MCF 10A (cell line): ENCODE measurements at regions not wholly inside any gene's neighbourhood (a gene's known extent, or its start where the extent isn't known, plus 50 kb on each side); places are given as distances from the start of the nearest gene placed in this dataset.

Experiments used
- BruUV-seq: library from RNA; stranded (reverse); fragments of 400-500 nt; replicated peaks from 2 replicates; lab custom pipeline; 2021; lab: Mats Ljungman, UMichigan
- CTCF ChIA-PET: fragments of 300-600 bp; sonication (Branson Sonifier 250); formaldehyde crosslinking; extraction: SDS; loops from one replicate; lab custom pipeline; 2021; ENCODE audit warnings: antibody characterized with exemption, inconsistent platforms; lab: Yijun Ruan, JAX
- POLR2A ChIA-PET: fragments of 300-600, 350-650 bp; sonication (Branson Sonifier 250); formaldehyde crosslinking; extraction: SDS; loops from one replicate; lab custom pipeline; 2020; ENCODE audit warnings: antibody characterized with exemption, inconsistent platforms; lab: Yijun Ruan, JAX
- DNase-seq: peaks from one replicate; pipeline ENCODE4 v3.0.0-alpha.2; 2018; ENCODE audit not compliant: unreplicated experiment
- H3K27ac Mint-ChIP-seq: one replicate; pipeline ENCODE4 v1.8.0; 2022; ENCODE audit warnings: mild to moderate bottlenecking, low read depth, mixed read lengths; ENCODE audit not compliant: unreplicated experiment
- H3K27me3 Mint-ChIP-seq: one replicate; pipeline ENCODE4 v1.8.0; 2022; ENCODE audit warnings: mixed read lengths; ENCODE audit not compliant: insufficient read depth, unreplicated experiment
- H3K36me3 Mint-ChIP-seq: one replicate; pipeline ENCODE4 v1.8.0; 2022; ENCODE audit warnings: mild to moderate bottlenecking, moderate library complexity, mixed read lengths; ENCODE audit not compliant: insufficient read depth, unreplicated experiment
- H3K4me1 Mint-ChIP-seq: one replicate; pipeline ENCODE4 v1.8.0; 2022; ENCODE audit warnings: mixed read lengths; ENCODE audit not compliant: insufficient read depth, unreplicated experiment
- H3K4me3 Mint-ChIP-seq: one replicate; pipeline ENCODE4 v1.8.0; 2022; ENCODE audit warnings: mild to moderate bottlenecking, moderate library complexity, mixed read lengths; ENCODE audit not compliant: unreplicated experiment
- H3K9me3 Mint-ChIP-seq: one replicate; pipeline ENCODE4 v1.8.0; 2022; ENCODE audit warnings: mixed read lengths; ENCODE audit not compliant: unreplicated experiment
- intact Hi-C: fragments of 100-400 bp; cut with micrococcal nuclease; formaldehyde crosslinking; loops from 2 replicates; pipeline ENCODE4 v1.14.1; 2022
- TF ChIP-seq, protein P1 (sequence below): fragments of 200-600 bp; IDR thresholded peaks from one replicate; pipeline ENCODE4 v1.8.0; 2022; ENCODE audit warnings: antibody characterized with exemption, mild to moderate bottlenecking; ENCODE audit not compliant: unreplicated experiment

DNA sequence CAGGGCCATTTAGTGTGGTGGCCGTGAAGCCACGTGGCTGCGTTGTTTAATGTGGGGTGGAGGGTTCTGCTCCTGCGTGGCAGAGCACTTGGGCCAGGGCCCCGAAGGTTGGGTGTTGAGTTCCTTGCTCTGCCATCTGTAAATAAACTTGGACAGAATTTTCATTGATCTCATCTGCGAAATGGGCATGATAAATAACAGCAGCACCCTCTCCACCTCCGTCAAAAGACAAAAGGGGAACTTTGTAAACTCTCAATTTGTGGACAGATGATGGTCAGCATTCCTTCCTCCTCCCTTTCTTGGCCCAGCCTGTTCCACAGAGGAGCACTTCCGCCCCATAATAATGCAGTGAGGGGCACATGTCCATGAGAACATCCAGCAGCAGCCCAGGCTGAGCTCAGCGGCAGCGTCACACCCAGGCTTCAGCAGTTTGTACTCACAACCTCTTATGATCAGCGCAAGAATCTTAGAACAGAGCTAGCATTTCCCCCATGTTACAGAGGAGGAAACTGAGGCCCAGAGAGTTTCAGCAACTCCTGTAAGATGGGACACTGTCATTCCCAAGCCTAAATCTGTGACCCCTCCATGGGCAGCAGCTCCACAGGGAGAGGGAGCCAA, 874.5 kb downstream of the BRD1 start:
- DNase-seq: no peak
- TF ChIP-seq, protein P1, sequence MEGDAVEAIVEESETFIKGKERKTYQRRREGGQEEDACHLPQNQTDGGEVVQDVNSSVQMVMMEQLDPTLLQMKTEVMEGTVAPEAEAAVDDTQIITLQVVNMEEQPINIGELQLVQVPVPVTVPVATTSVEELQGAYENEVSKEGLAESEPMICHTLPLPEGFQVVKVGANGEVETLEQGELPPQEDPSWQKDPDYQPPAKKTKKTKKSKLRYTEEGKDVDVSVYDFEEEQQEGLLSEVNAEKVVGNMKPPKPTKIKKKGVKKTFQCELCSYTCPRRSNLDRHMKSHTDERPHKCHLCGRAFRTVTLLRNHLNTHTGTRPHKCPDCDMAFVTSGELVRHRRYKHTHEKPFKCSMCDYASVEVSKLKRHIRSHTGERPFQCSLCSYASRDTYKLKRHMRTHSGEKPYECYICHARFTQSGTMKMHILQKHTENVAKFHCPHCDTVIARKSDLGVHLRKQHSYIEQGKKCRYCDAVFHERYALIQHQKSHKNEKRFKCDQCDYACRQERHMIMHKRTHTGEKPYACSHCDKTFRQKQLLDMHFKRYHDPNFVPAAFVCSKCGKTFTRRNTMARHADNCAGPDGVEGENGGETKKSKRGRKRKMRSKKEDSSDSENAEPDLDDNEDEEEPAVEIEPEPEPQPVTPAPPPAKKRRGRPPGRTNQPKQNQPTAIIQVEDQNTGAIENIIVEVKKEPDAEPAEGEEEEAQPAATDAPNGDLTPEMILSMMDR: no peak
- intact Hi-C loops: no loop called here
- Mint-ChIP-seq H3K4me3 (no peak overlapping the region), H3K9me3 (peaks cover 31% of the 10 kb centered on the region), H3K27ac (no peak overlapping the region), H3K4me1 (no peaks in the 10 kb centered on the region), H3K36me3 (no peaks in the 10 kb centered on the region), H3K27me3 (no peaks in the 10 kb centered on the region)
- ChIA-PET POLR2A (no interaction called here), CTCF (no interaction called here)
- BruUV-seq: no TSS peak

DNA sequence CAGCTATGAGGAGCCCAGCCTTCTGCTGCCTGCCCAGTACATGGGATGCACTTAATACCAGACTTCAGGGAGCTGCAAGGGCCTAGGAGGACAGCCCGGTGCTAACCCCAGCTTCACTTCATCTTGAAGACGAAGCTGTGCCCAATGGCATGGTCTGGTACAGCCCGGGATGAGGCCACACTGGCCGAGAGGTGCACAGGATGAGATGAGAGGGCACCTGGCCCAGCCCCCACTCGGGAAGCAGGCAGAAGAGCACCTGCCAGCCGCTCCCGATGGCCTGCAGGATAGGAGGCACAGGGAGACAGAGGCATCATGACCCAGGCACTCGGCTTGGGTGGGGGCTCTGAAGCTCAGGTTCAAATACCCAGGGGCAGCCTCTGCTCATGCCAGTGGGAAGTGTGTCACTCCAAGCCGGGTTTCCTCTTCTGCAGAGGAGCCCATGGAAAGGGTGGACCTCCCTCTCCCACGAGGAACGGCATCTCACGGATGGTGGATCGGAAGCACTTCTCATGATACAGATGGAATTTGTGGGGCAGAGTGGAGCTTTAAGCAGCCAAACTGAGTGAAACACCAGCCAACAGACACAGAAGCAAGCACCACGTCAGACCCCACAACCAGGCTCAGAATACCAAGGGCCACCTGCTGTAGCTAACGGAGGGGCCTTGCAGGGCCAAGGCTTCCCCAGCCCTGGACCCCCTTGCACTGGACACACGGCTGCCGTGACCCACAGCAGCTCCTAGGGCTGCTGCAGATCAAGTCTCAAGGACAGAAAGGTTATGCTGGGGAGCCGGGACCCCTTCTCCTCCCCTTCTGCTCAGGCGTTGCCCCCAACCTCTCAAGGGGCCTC, 875.2 kb downstream of the BRD1 start:
- DNase-seq: no peak
- Mint-ChIP-seq H3K9me3 (peaks cover 29% of the 10 kb centered on the region), H3K4me3 (no peak overlapping the region), H3K4me1 (no peaks in the 10 kb centered on the region), H3K36me3 (no peaks in the 10 kb centered on the region), H3K27me3 (no peaks in the 10 kb centered on the region), H3K27ac (no peak overlapping the region)
- TF ChIP-seq, protein P1: no peak
- POLR2A ChIA-PET: no interaction called here
- CTCF ChIA-PET: no interaction called here
- intact Hi-C loops: no loop called here
- BruUV-seq: no TSS peak

DNA sequence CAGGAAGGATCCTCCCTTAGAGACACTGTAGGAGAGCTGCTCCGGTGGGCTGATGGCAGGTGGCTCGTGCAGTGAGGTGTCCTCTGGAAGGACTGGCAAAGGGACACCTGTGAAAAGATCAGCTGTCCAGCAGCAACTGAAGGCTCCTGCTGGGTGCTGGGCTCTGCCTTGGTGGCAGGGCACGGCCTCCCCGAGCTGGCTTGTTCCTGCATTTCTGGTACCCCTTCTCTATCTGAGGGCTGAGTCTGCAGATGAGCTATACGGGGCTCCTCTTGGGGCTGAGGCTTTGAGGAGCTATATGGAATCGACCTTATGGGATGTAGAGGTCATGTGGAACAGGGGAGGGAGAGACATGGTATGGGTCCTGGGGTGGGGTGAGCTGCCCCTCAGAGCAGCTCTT, 875.8 kb downstream of the BRD1 start:
- Mint-ChIP-seq H3K36me3 (no peaks in the 10 kb centered on the region), H3K4me3 (no peak overlapping the region), H3K9me3 (peaks cover 23% of the 10 kb centered on the region), H3K27ac (no peak overlapping the region), H3K27me3 (no peaks in the 10 kb centered on the region), H3K4me1 (no peaks in the 10 kb centered on the region)
- ChIA-PET POLR2A (no interaction called here), CTCF (no interaction called here)
- TF ChIP-seq, protein P1: no peak
- DNase-seq: no peak
- intact Hi-C loops: no loop called here
- no TSS peak for BruUV-seq

DNA sequence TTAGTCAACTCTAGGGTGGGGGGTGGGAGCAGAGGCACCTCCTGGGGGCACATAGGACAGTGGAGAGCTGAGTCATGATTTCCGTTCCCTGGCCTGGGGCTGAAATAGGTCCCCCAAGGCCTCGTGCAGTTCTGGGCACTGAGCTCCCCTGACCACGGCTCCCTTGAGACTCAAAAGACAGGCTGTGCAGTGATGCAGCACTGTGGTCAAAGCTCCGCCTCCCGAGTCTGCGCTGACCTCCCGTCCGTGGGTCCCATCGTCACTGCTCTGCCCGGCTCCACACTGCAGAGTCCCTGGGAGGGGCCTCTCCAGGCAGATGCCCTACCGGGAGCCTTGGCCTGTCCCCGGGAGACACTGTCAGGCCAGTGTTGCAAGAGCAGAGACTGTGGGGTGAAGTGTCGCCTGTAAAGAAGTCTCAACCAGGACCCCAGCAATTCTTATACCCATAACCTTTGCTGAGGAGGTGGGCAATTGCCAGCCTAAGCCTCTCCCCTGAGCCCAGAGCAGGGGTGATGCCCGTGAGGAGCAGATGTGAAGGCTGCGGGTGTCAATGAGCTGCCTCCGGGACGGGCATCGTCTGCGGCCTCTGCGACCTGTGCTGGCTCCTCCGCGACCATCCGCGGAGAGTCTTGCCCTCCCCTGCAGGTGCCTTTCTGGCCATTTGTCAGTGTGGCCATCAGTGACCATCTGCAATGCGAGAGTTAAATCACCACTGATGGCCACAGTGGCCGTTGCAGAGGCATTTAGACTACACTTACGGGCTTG, 877.3 kb downstream of the BRD1 start:
- no peaks in the 10 kb centered on the region for H3K4me1 Mint-ChIP-seq
- POLR2A ChIA-PET: no interaction called here

More for the DNA sequence above, 877.3 kb downstream of the BRD1 start:
- DNase-seq: no peak
- BruUV-seq: no TSS peak
- H3K9me3 Mint-ChIP-seq: peaks cover 21% of the 10 kb centered on the region
- intact Hi-C loops: no loop called here
- CTCF ChIA-PET: no interaction called here
- H3K27me3 Mint-ChIP-seq: no peaks in the 10 kb centered on the region
- H3K27ac Mint-ChIP-seq: no peak overlapping the region
- H3K4me3 Mint-ChIP-seq: no peak overlapping the region
- no peaks in the 10 kb centered on the region for H3K36me3 Mint-ChIP-seq
- TF ChIP-seq, protein P1: no peak
